ENCODE measurements at regions not wholly inside any gene's neighbourhood (a gene's known extent, or its start where the extent isn't known, plus 50 kb on each side); places are given as distances from the start of the nearest gene placed in this dataset.

- H3K27ac ChIP-seq (ENCODE audit: low read length): no peak overlapping the region
- peaks cover 0 to 8% of the 10 kb centered on the region in 2 donors for H3K9me3 ChIP-seq (ENCODE audit: control insufficient read depth in 1 of 2, low read length in 2 of 2)
- no peaks in the 10 kb centered on the region for H3K4me1 ChIP-seq (ENCODE audit: control insufficient read depth in 1 of 2, insufficient read depth in 2 of 2, low read length in 2 of 2)
- no peak overlapping the region for H3K4me3 ChIP-seq (ENCODE audit: low read depth in 1 of 2, low read length in 2 of 2)
- no peaks in the 10 kb centered on the region for H3K27me3 ChIP-seq (ENCODE audit: low read depth, low read length)
- H3K36me3 ChIP-seq (ENCODE audit: control insufficient read depth in 1 of 2, insufficient read depth in 2 of 2, low read length in 2 of 2): no peaks in the 10 kb centered on the region
Measured at GRCh38 chr14:96986256-96987085, 189.3 kb downstream of the VRK1 start.

GRCh38 chr14:96987086-96987474 is 189.9 kb downstream of the VRK1 start:
- H3K27ac ChIP-seq (ENCODE audit: low read length): no peak overlapping the region

GRCh38 chr14:96987771-96988170 is 190.6 kb downstream of the VRK1 start:
- no peaks in the 10 kb centered on the region for H3K36me3 ChIP-seq (ENCODE audit: control insufficient read depth in 1 of 2, insufficient read depth in 2 of 2, low read length in 2 of 2)
- no peak overlapping the region for H3K27ac ChIP-seq (ENCODE audit: low read length)
- no peaks in the 10 kb centered on the region for H3K4me1 ChIP-seq (ENCODE audit: control insufficient read depth in 1 of 2, insufficient read depth in 2 of 2, low read length in 2 of 2)
- H3K27me3 ChIP-seq (ENCODE audit: low read depth, low read length): no peaks in the 10 kb centered on the region
- H3K9me3 ChIP-seq (ENCODE audit: control insufficient read depth in 1 of 2, low read length in 2 of 2): peaks cover 0 to 3% of the 10 kb centered on the region in 2 donors
- no peak overlapping the region for H3K4me3 ChIP-seq (ENCODE audit: low read depth in 1 of 2, low read length in 2 of 2)

More at GRCh38 chr14:96987086-96987474, 189.9 kb downstream of the VRK1 start:
- no peaks in the 10 kb centered on the region for H3K27me3 ChIP-seq (ENCODE audit: low read depth, low read length)
- H3K4me1 ChIP-seq (ENCODE audit: control insufficient read depth in 1 of 2, insufficient read depth in 2 of 2, low read length in 2 of 2): no peaks in the 10 kb centered on the region
- peaks cover 0 to 5% of the 10 kb centered on the region in 2 donors for H3K9me3 ChIP-seq (ENCODE audit: control insufficient read depth in 1 of 2, low read length in 2 of 2)
- no peak overlapping the region for H3K4me3 ChIP-seq (ENCODE audit: low read depth in 1 of 2, low read length in 2 of 2)
- H3K36me3 ChIP-seq (ENCODE audit: control insufficient read depth in 1 of 2, insufficient read depth in 2 of 2, low read length in 2 of 2): no peaks in the 10 kb centered on the region

GRCh38 chr14:96989306-96989705 is 192.1 kb downstream of the VRK1 start:
- no peak overlapping the region for H3K27ac ChIP-seq (ENCODE audit: low read length)
- no peaks in the 10 kb centered on the region for H3K27me3 ChIP-seq (ENCODE audit: low read depth, low read length)
- peaks cover 0 to 3% of the 10 kb centered on the region in 2 donors for H3K9me3 ChIP-seq (ENCODE audit: control insufficient read depth in 1 of 2, low read length in 2 of 2)
- no peaks in the 10 kb centered on the region for H3K36me3 ChIP-seq (ENCODE audit: control insufficient read depth in 1 of 2, insufficient read depth in 2 of 2, low read length in 2 of 2)
- H3K4me3 ChIP-seq (ENCODE audit: low read depth in 1 of 2, low read length in 2 of 2): no peak overlapping the region
- no peaks in the 10 kb centered on the region for H3K4me1 ChIP-seq (ENCODE audit: control insufficient read depth in 1 of 2, insufficient read depth in 2 of 2, low read length in 2 of 2)

GRCh38 chr14:96991226-96991625 is 194.0 kb downstream of the VRK1 start:
- no peaks in the 10 kb centered on the region for H3K36me3 ChIP-seq (ENCODE audit: control insufficient read depth in 1 of 2, insufficient read depth in 2 of 2, low read length in 2 of 2)
- no peak overlapping the region for H3K4me3 ChIP-seq (ENCODE audit: low read depth in 1 of 2, low read length in 2 of 2)
- no peak overlapping the region for H3K27ac ChIP-seq (ENCODE audit: low read length)
- no peaks in the 10 kb centered on the region for H3K4me1 ChIP-seq (ENCODE audit: control insufficient read depth in 1 of 2, insufficient read depth in 2 of 2, low read length in 2 of 2)
- H3K9me3 ChIP-seq (ENCODE audit: control insufficient read depth in 1 of 2, low read length in 2 of 2): peaks cover 0 to 3% of the 10 kb centered on the region in 2 donors
- H3K27me3 ChIP-seq (ENCODE audit: low read depth, low read length): no peaks in the 10 kb centered on the region

- no peak overlapping the region for H3K27ac ChIP-seq (ENCODE audit: low read length)
Measured at GRCh38 chr14:96994999-96995398, 197.8 kb downstream of the VRK1 start.

GRCh38 chr14:96997269-96997668 is 200.1 kb downstream of the VRK1 start:
- H3K4me3 ChIP-seq (ENCODE audit: low read depth in 1 of 2, low read length in 2 of 2): no peak overlapping the region
- no peaks in the 10 kb centered on the region for H3K36me3 ChIP-seq (ENCODE audit: control insufficient read depth in 1 of 2, insufficient read depth in 2 of 2, low read length in 2 of 2)
- no peak overlapping the region for H3K27ac ChIP-seq (ENCODE audit: low read length)
- H3K4me1 ChIP-seq (ENCODE audit: control insufficient read depth in 1 of 2, insufficient read depth in 2 of 2, low read length in 2 of 2): no peaks in the 10 kb centered on the region
- no peaks in the 10 kb centered on the region for H3K27me3 ChIP-seq (ENCODE audit: low read depth, low read length)
- no peaks in the 10 kb centered on the region for H3K9me3 ChIP-seq (ENCODE audit: control insufficient read depth in 1 of 2, low read length in 2 of 2)

More at GRCh38 chr14:96994999-96995398, 197.8 kb downstream of the VRK1 start:
- Histone ChIP-seq H3K27me3 (ENCODE audit: low read depth, low read length) (no peaks in the 10 kb centered on the region), H3K4me3 (ENCODE audit: low read depth in 1 of 2, low read length in 2 of 2) (no peak overlapping the region), H3K9me3 (ENCODE audit: control insufficient read depth in 1 of 2, low read length in 2 of 2) (peaks cover 0 to 3% of the 10 kb centered on the region in 2 donors), H3K4me1 (ENCODE audit: control insufficient read depth in 1 of 2, insufficient read depth in 2 of 2, low read length in 2 of 2) (no peaks in the 10 kb centered on the region), H3K36me3 (ENCODE audit: control insufficient read depth in 1 of 2, insufficient read depth in 2 of 2, low read length in 2 of 2) (no peaks in the 10 kb centered on the region)

- Histone ChIP-seq H3K9me3 (ENCODE audit: control insufficient read depth in 1 of 2, low read length in 2 of 2) (no peaks in the 10 kb centered on the region), H3K4me3 (ENCODE audit: low read depth in 1 of 2, low read length in 2 of 2) (no peak overlapping the region), H3K36me3 (ENCODE audit: control insufficient read depth in 1 of 2, insufficient read depth in 2 of 2, low read length in 2 of 2) (no peaks in the 10 kb centered on the region), H3K27ac (ENCODE audit: low read length) (no peak overlapping the region), H3K4me1 (ENCODE audit: control insufficient read depth in 1 of 2, insufficient read depth in 2 of 2, low read length in 2 of 2) (no peaks in the 10 kb centered on the region), H3K27me3 (ENCODE audit: low read depth, low read length) (no peaks in the 10 kb centered on the region)
Measured at GRCh38 chr14:96997996-96998395, 200.8 kb downstream of the VRK1 start.

GRCh38 chr14:96999654-97000155 is 202.5 kb downstream of the VRK1 start:
- H3K4me1 ChIP-seq (ENCODE audit: control insufficient read depth in 1 of 2, insufficient read depth in 2 of 2, low read length in 2 of 2): no peaks in the 10 kb centered on the region

GRCh38 chr14:97002454-97002853 is 205.3 kb downstream of the VRK1 start:
- H3K4me3 ChIP-seq (ENCODE audit: low read depth in 1 of 2, low read length in 2 of 2): no peak overlapping the region
- no peak overlapping the region for H3K27ac ChIP-seq (ENCODE audit: low read length)
- H3K4me1 ChIP-seq (ENCODE audit: control insufficient read depth in 1 of 2, insufficient read depth in 2 of 2, low read length in 2 of 2): no peaks in the 10 kb centered on the region
- H3K27me3 ChIP-seq (ENCODE audit: low read depth, low read length): no peaks in the 10 kb centered on the region
- H3K36me3 ChIP-seq (ENCODE audit: control insufficient read depth in 1 of 2, insufficient read depth in 2 of 2, low read length in 2 of 2): no peaks in the 10 kb centered on the region
- no peaks in the 10 kb centered on the region for H3K9me3 ChIP-seq (ENCODE audit: control insufficient read depth in 1 of 2, low read length in 2 of 2)

More at GRCh38 chr14:96999654-97000155, 202.5 kb downstream of the VRK1 start:
- Histone ChIP-seq H3K27me3 (ENCODE audit: low read depth, low read length) (no peaks in the 10 kb centered on the region), H3K4me3 (ENCODE audit: low read depth in 1 of 2, low read length in 2 of 2) (no peak overlapping the region), H3K36me3 (ENCODE audit: control insufficient read depth in 1 of 2, insufficient read depth in 2 of 2, low read length in 2 of 2) (no peaks in the 10 kb centered on the region), H3K9me3 (ENCODE audit: control insufficient read depth in 1 of 2, low read length in 2 of 2) (no peaks in the 10 kb centered on the region), H3K27ac (ENCODE audit: low read length) (no peak overlapping the region)

GRCh38 chr14:97005934-97006333 is 208.8 kb downstream of the VRK1 start:
- Histone ChIP-seq H3K27me3 (ENCODE audit: low read depth, low read length) (no peaks in the 10 kb centered on the region), H3K27ac (ENCODE audit: low read length) (no peak overlapping the region), H3K36me3 (ENCODE audit: control insufficient read depth in 1 of 2, insufficient read depth in 2 of 2, low read length in 2 of 2) (no peaks in the 10 kb centered on the region), H3K9me3 (ENCODE audit: control insufficient read depth in 1 of 2, low read length in 2 of 2) (no peaks in the 10 kb centered on the region), H3K4me1 (ENCODE audit: control insufficient read depth in 1 of 2, insufficient read depth in 2 of 2, low read length in 2 of 2) (no peaks in the 10 kb centered on the region), H3K4me3 (ENCODE audit: low read depth in 1 of 2, low read length in 2 of 2) (no peak overlapping the region)

All from muscle layer of duodenum (tissue), 2 donors.